ENCODE measurements at regions not wholly inside any gene's neighbourhood (a gene's known extent, or its start where the extent isn't known, plus 50 kb on each side); places are given as distances from the start of the nearest gene placed in this dataset.

- Histone ChIP-seq H3K9me3 (no peaks in the 10 kb centered on the region), H3K4me1 (no peaks in the 10 kb centered on the region), H3K36me3 (no peaks in the 10 kb centered on the region), H3K4me3 (no peak overlapping the region), H3K27ac (no peak overlapping the region), H3K27me3 (no peaks in the 10 kb centered on the region)
- intact Hi-C loops (cut with DNase I): no loop called here
- peak in 1 of 4 donors; percentile 57 for DNase-seq
- no peak for TF ChIP-seq CTCF (IDR thresholded peaks at IDR 0.05)
- no peak for ATAC-seq
Measured at GRCh38 chr2:88927128-88927527, 235.7 kb downstream of the RPIA start.

GRCh38 chr2:88930659-88931058 lies 239.2 kb downstream of the RPIA start:
- no peaks in the 10 kb centered on the region for H3K4me1 ChIP-seq
- no peaks in the 10 kb centered on the region for H3K27me3 ChIP-seq
- DNase-seq (peak in 1 of 4 donors; percentile 42), ATAC-seq (no peak)
- TF ChIP-seq CTCF (IDR thresholded peaks at IDR 0.05): no peak
- H3K9me3 ChIP-seq: no peaks in the 10 kb centered on the region
- intact Hi-C loops (cut with DNase I): no loop called here
- H3K27ac ChIP-seq: no peak overlapping the region
- H3K36me3 ChIP-seq: no peaks in the 10 kb centered on the region
- H3K4me3 ChIP-seq: no peak overlapping the region

DNA sequence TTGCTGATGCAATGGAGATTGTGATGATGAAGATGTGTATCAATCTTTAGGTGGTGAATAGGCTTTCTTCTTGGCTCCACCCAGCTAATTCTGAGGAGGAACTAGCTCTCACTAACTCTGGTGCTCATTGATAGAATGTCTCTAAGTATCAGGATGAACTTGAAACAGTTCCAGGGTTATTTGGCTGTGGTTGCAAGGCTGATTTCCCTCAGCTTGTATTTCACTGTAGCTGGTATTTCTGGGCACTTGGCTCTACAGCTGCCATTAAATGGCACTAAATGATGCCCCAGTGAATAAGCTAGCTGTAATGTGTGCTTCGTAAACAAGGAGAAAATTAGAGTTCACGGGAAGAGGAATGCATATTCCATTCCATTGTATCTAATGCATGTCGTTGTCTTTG lies 241.2 kb downstream of the RPIA start:
- intact Hi-C loops (cut with DNase I): no loop called here
- H3K27me3 ChIP-seq: no peaks in the 10 kb centered on the region
- DNase-seq (peak in 1 of 4 donors; percentile 12), ATAC-seq (no peak)
- H3K36me3 ChIP-seq: no peaks in the 10 kb centered on the region
- no peak for TF ChIP-seq CTCF (IDR thresholded peaks at IDR 0.05)
- H3K27ac ChIP-seq: no peak overlapping the region
- H3K4me3 ChIP-seq: no peak overlapping the region
- no peaks in the 10 kb centered on the region for H3K4me1 ChIP-seq
- no peaks in the 10 kb centered on the region for H3K9me3 ChIP-seq

DNA sequence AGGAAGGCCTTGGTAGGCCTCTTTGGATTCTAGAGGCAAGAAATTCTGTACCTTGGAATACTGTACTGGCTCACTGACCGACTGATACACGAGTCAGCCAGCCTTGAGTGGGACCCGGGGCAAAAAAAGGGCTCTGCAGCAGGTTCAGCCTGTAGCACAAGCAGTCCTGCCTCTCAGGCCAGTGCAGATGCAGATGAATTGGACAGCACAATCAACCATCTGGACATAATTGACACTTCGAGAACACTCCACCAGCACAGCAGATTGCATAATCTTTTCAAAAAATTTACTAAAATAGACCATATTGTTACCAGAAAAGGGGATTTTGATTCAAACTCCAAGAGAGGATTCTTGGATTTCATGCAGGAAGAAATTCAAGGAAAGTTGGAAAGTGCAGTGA lies 241.6 kb downstream of the RPIA start:
- peak in 1 of 4 donors; percentile 23 for DNase-seq
- no peaks in the 10 kb centered on the region for H3K9me3 ChIP-seq
- intact Hi-C loops (cut with DNase I): no loop called here
- no peaks in the 10 kb centered on the region for H3K27me3 ChIP-seq
- no peak overlapping the region for H3K4me3 ChIP-seq
- H3K27ac ChIP-seq: no peak overlapping the region
- no peaks in the 10 kb centered on the region for H3K4me1 ChIP-seq
- no peaks in the 10 kb centered on the region for H3K36me3 ChIP-seq
- no peak for ATAC-seq
- no peak for TF ChIP-seq CTCF (IDR thresholded peaks at IDR 0.05)

- Histone ChIP-seq H3K4me3 (no peak overlapping the region), H3K27me3 (no peaks in the 10 kb centered on the region), H3K4me1 (no peaks in the 10 kb centered on the region), H3K27ac (no peak overlapping the region), H3K9me3 (no peaks in the 10 kb centered on the region), H3K36me3 (no peaks in the 10 kb centered on the region)
- intact Hi-C loops (cut with DNase I): no loop called here
- DNase-seq (peak in 1 of 4 donors; percentile 67), ATAC-seq (no peak)
- TF ChIP-seq CTCF (IDR thresholded peaks at IDR 0.05): no peak
Measured at GRCh38 chr2:88933980-88934379, 242.5 kb downstream of the RPIA start.

Measured in left lung (tissue), 4 donors.